ENCODE measurements at regions not wholly inside any gene's neighbourhood (a gene's known extent, or its start where the extent isn't known, plus 50 kb on each side); places are given as distances from the start of the nearest gene placed in this dataset.

- TF ChIP-seq, protein P1, sequence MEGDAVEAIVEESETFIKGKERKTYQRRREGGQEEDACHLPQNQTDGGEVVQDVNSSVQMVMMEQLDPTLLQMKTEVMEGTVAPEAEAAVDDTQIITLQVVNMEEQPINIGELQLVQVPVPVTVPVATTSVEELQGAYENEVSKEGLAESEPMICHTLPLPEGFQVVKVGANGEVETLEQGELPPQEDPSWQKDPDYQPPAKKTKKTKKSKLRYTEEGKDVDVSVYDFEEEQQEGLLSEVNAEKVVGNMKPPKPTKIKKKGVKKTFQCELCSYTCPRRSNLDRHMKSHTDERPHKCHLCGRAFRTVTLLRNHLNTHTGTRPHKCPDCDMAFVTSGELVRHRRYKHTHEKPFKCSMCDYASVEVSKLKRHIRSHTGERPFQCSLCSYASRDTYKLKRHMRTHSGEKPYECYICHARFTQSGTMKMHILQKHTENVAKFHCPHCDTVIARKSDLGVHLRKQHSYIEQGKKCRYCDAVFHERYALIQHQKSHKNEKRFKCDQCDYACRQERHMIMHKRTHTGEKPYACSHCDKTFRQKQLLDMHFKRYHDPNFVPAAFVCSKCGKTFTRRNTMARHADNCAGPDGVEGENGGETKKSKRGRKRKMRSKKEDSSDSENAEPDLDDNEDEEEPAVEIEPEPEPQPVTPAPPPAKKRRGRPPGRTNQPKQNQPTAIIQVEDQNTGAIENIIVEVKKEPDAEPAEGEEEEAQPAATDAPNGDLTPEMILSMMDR (IDR thresholded peaks at IDR 0.05) = no peak
- no peak for TF ChIP-seq POLR2A (IDR thresholded peaks at IDR 0.05; ENCODE audit: low read depth)
Observed at GRCh38 chr16:76669288-76669687, 392.1 kb downstream of the CNTNAP4 start.
